Naive thymus-derived CD8-positive, alpha-beta T cell (primary cell): ENCODE measurements at regions not wholly inside any gene's neighbourhood (a gene's known extent, or its start where the extent isn't known, plus 50 kb on each side); places are given as distances from the start of the nearest gene placed in this dataset.

Experiments
- ATAC-seq, 2 donors: fragments of 150-1000 bp; cut with Tn5 transposase in 1 of 2; sonication (Bioruptor Pico), chemical (Tn5 transposase) in 1 of 2; 1 replicate in 1 of 2; 2 replicates in 1 of 2; pipeline ENCODE4 v1.10.0; 2021; ENCODE audit warnings: mild to moderate bottlenecking in 2 of 2, moderate library complexity in 2 of 2
- POLR2A ChIA-PET: fragments of 350-600 bp; sonication (Branson Sonifier 250); formaldehyde crosslinking; loops from one replicate; lab custom pipeline; 2021; ENCODE audit warnings: antibody characterized with exemption; lab: Charles Lee
- DNase-seq, 10 donors: peaks; one replicate each; pipeline versions ENCODE4 v3.0.0 to v3.0.0-alpha.2; 2020 to 2022
- H3K27ac Mint-ChIP-seq, 10 donors: one replicate each; pipeline ENCODE4 v1.8.0; 2020 to 2022; ENCODE audit warnings: mild to moderate bottlenecking in 10 of 10, mixed read lengths in 10 of 10, moderate library complexity in 4 of 10, inconsistent platforms in 1 of 10
- H3K27me3 Mint-ChIP-seq, 5 donors: one replicate each; pipeline ENCODE4 v1.8.0; 2021 to 2022; ENCODE audit warnings: mixed read lengths in 5 of 5
- H3K36me3 Mint-ChIP-seq, 3 donors: one replicate each; pipeline ENCODE4 v1.8.0; 2020 to 2022; ENCODE audit warnings: mixed read lengths in 3 of 3, mild to moderate bottlenecking in 2 of 3, inconsistent platforms in 1 of 3
- H3K4me1 Mint-ChIP-seq, 4 donors: one replicate each; pipeline ENCODE4 v1.8.0; 2021 to 2022; ENCODE audit warnings: mixed read lengths in 4 of 4
- H3K4me3 Mint-ChIP-seq, 10 donors: one replicate each; pipeline ENCODE4 v1.8.0; 2020 to 2022; ENCODE audit warnings: mild to moderate bottlenecking in 10 of 10, mixed read lengths in 10 of 10, moderate library complexity in 6 of 10, inconsistent platforms in 1 of 10
- H3K9me3 Mint-ChIP-seq, 9 donors: one replicate each; pipeline ENCODE4 v1.8.0; 2020 to 2022; ENCODE audit warnings: mixed read lengths in 9 of 9, mild to moderate bottlenecking in 3 of 9, inconsistent platforms in 1 of 9, moderate library complexity in 1 of 9

- Mint-ChIP-seq H3K36me3 (no peaks in the 10 kb centered on the region), H3K4me3 (no peak overlapping the region), H3K4me1 (no peaks in the 10 kb centered on the region), H3K9me3 (peaks cover 0 to 15% (median 0%) of the 10 kb centered on the region in 9 donors), H3K27me3 (no peaks in the 10 kb centered on the region), H3K27ac (no peak overlapping the region)
- ATAC-seq, result no peak
- DNase-seq, result no peak
- POLR2A ChIA-PET, result no interaction called here
Measured at GRCh38 chr7:51666751-51667150, 350.1 kb upstream of the COBL start.

GRCh38 chr7:51666266-51666665 lies 349.7 kb upstream of the COBL start:
- no peaks in the 10 kb centered on the region for H3K4me1 Mint-ChIP-seq
- no peaks in the 10 kb centered on the region for H3K27me3 Mint-ChIP-seq
- no peak overlapping the region for H3K4me3 Mint-ChIP-seq
- H3K9me3 Mint-ChIP-seq, result peaks cover 0 to 10% (median 0%) of the 10 kb centered on the region in 9 donors
- H3K27ac Mint-ChIP-seq, result no peak overlapping the region
- DNase-seq, result no peak
- H3K36me3 Mint-ChIP-seq, result no peaks in the 10 kb centered on the region
- ATAC-seq, result no peak
- POLR2A ChIA-PET, result no interaction called here

- no peak for ATAC-seq
- H3K4me1 Mint-ChIP-seq, result no peaks in the 10 kb centered on the region
- H3K27ac Mint-ChIP-seq, result no peak overlapping the region
- no peak overlapping the region for H3K4me3 Mint-ChIP-seq
- H3K36me3 Mint-ChIP-seq, result no peaks in the 10 kb centered on the region
- peaks cover 0 to 3% (median 0%) of the 10 kb centered on the region in 9 donors for H3K9me3 Mint-ChIP-seq
- no peaks in the 10 kb centered on the region for H3K27me3 Mint-ChIP-seq
- no peak for DNase-seq
- POLR2A ChIA-PET, result no interaction called here
Measured at GRCh38 chr7:51665045-51665780, 348.6 kb upstream of the COBL start.

GRCh38 chr7:51660516-51660915 lies 343.9 kb upstream of the COBL start:
- Mint-ChIP-seq H3K27ac (no peak overlapping the region), H3K27me3 (peaks cover 0 to 4% (median 0%) of the 10 kb centered on the region in 5 donors), H3K36me3 (no peaks in the 10 kb centered on the region), H3K9me3 (peaks cover 0 to 6% (median 0%) of the 10 kb centered on the region in 9 donors), H3K4me1 (no peaks in the 10 kb centered on the region), H3K4me3 (no peak overlapping the region)
- POLR2A ChIA-PET, result no interaction called here
- ATAC-seq (no peak), DNase-seq (no peak)

- Mint-ChIP-seq H3K27ac (no peak overlapping the region), H3K4me3 (no peak overlapping the region), H3K9me3 (peaks cover 0 to 9% (median 0%) of the 10 kb centered on the region in 9 donors), H3K27me3 (peaks cover 0 to 4% (median 0%) of the 10 kb centered on the region in 5 donors), H3K36me3 (no peaks in the 10 kb centered on the region), H3K4me1 (no peaks in the 10 kb centered on the region)
- ATAC-seq (no peak), DNase-seq (no peak)
- POLR2A ChIA-PET, result no interaction called here
Measured at GRCh38 chr7:51658684-51659083, 342.1 kb upstream of the COBL start.

GRCh38 chr7:51647931-51648351 lies 331.3 kb upstream of the COBL start:
- no peak for ATAC-seq
- no peak for DNase-seq
- no peak overlapping the region for H3K4me3 Mint-ChIP-seq
- H3K27ac Mint-ChIP-seq, result no peak overlapping the region
- H3K4me1 Mint-ChIP-seq, result no peaks in the 10 kb centered on the region
- H3K27me3 Mint-ChIP-seq, result peaks cover 0 to 8% (median 0%) of the 10 kb centered on the region in 5 donors
- POLR2A ChIA-PET, result no interaction called here
- H3K36me3 Mint-ChIP-seq, result no peaks in the 10 kb centered on the region
- H3K9me3 Mint-ChIP-seq, result peaks cover 0 to 14% (median 3%) of the 10 kb centered on the region in 9 donors

- H3K9me3 Mint-ChIP-seq, result peaks cover 0 to 14% (median 3%) of the 10 kb centered on the region in 9 donors
- no peaks in the 10 kb centered on the region for H3K4me1 Mint-ChIP-seq
- ATAC-seq (no peak), DNase-seq (no peak)
- H3K27me3 Mint-ChIP-seq, result peaks cover 0 to 8% (median 0%) of the 10 kb centered on the region in 5 donors
- no peaks in the 10 kb centered on the region for H3K36me3 Mint-ChIP-seq
- no peak overlapping the region for H3K4me3 Mint-ChIP-seq
- POLR2A ChIA-PET, result no interaction called here
- no peak overlapping the region for H3K27ac Mint-ChIP-seq
Measured at GRCh38 chr7:51647486-51647885, 330.9 kb upstream of the COBL start.

- DNase-seq, result no peak
- no peaks in the 10 kb centered on the region for H3K4me1 Mint-ChIP-seq
- H3K27me3 Mint-ChIP-seq, result peaks cover 0 to 8% (median 0%) of the 10 kb centered on the region in 5 donors
- H3K36me3 Mint-ChIP-seq, result no peaks in the 10 kb centered on the region
- peaks cover 0 to 13% (median 2%) of the 10 kb centered on the region in 9 donors for H3K9me3 Mint-ChIP-seq
- POLR2A ChIA-PET, result no interaction called here
- ATAC-seq, result no peak
- no peak overlapping the region for H3K4me3 Mint-ChIP-seq
- peak overlapping the region in 1 of 10 donors; percentile 31 for H3K27ac Mint-ChIP-seq
Measured at GRCh38 chr7:51645702-51646298, 329.2 kb upstream of the COBL start.

- Mint-ChIP-seq H3K27me3 (peaks cover 0 to 8% (median 0%) of the 10 kb centered on the region in 5 donors), H3K4me3 (no peak overlapping the region), H3K27ac (no peak overlapping the region), H3K9me3 (peaks cover 0 to 10% (median 2%) of the 10 kb centered on the region in 9 donors), H3K36me3 (no peaks in the 10 kb centered on the region), H3K4me1 (no peaks in the 10 kb centered on the region)
- ATAC-seq (no peak), DNase-seq (no peak)
- POLR2A ChIA-PET, result no interaction called here
Measured at GRCh38 chr7:51645255-51645654, 328.6 kb upstream of the COBL start.

- DNase-seq (no peak), ATAC-seq (no peak)
- Mint-ChIP-seq H3K9me3 (peaks cover 0 to 10% (median 2%) of the 10 kb centered on the region in 9 donors), H3K27ac (no peak overlapping the region), H3K36me3 (no peaks in the 10 kb centered on the region), H3K4me1 (no peaks in the 10 kb centered on the region), H3K27me3 (peaks cover 0 to 8% (median 0%) of the 10 kb centered on the region in 5 donors), H3K4me3 (no peak overlapping the region)
- POLR2A ChIA-PET, result no interaction called here
Measured at GRCh38 chr7:51644216-51644615, 327.6 kb upstream of the COBL start.

- POLR2A ChIA-PET, result no interaction called here
- Mint-ChIP-seq H3K4me1 (no peaks in the 10 kb centered on the region), H3K9me3 (peaks cover 0 to 5% (median 0%) of the 10 kb centered on the region in 9 donors)
Measured at GRCh38 chr7:51640841-51641240, 324.2 kb upstream of the COBL start.

GRCh38 chr7:51639661-51640334 lies 323.2 kb upstream of the COBL start:
- Mint-ChIP-seq H3K4me3 (no peak overlapping the region), H3K4me1 (no peaks in the 10 kb centered on the region), H3K36me3 (no peaks in the 10 kb centered on the region), H3K27me3 (peaks cover 0 to 10% (median 0%) of the 10 kb centered on the region in 5 donors), H3K9me3 (peaks cover 0 to 9% (median 0%) of the 10 kb centered on the region in 9 donors), H3K27ac (no peak overlapping the region)
- ATAC-seq, result no peak
- no peak for DNase-seq
- POLR2A ChIA-PET, result no interaction called here

More at GRCh38 chr7:51640841-51641240, 324.2 kb upstream of the COBL start:
- Mint-ChIP-seq H3K4me3 (no peak overlapping the region), H3K27ac (no peak overlapping the region), H3K27me3 (peaks cover 0 to 10% (median 0%) of the 10 kb centered on the region in 5 donors), H3K36me3 (no peaks in the 10 kb centered on the region)
- ATAC-seq (no peak), DNase-seq (no peak)

- Mint-ChIP-seq H3K36me3 (no peaks in the 10 kb centered on the region), H3K9me3 (peaks cover 0 to 12% (median 0%) of the 10 kb centered on the region in 9 donors), H3K27ac (no peak overlapping the region), H3K4me3 (no peak overlapping the region), H3K4me1 (no peaks in the 10 kb centered on the region), H3K27me3 (peaks cover 0 to 5% (median 0%) of the 10 kb centered on the region in 5 donors)
- POLR2A ChIA-PET, result no interaction called here
- DNase-seq (no peak), ATAC-seq (no peak)
Measured at GRCh38 chr7:51636503-51636902, 319.9 kb upstream of the COBL start.
